GM18508 (cell line): ENCODE measurements at regions not wholly inside any gene's neighbourhood (a gene's known extent, or its start where the extent isn't known, plus 50 kb on each side); places are given as distances from the start of the nearest gene placed in this dataset.
A peak's percentile ranks its signal among the peaks of the same experiment; 100 is the strongest.

Source experiments
- ATAC-seq: cut with Tn5 transposase; IDR thresholded peaks from one replicate; pipeline ENCODE4 v1.9.1; 2021; ENCODE audit warnings: moderate number of reproducible peaks; ENCODE audit not compliant: insufficient read depth, unreplicated experiment

DNA sequence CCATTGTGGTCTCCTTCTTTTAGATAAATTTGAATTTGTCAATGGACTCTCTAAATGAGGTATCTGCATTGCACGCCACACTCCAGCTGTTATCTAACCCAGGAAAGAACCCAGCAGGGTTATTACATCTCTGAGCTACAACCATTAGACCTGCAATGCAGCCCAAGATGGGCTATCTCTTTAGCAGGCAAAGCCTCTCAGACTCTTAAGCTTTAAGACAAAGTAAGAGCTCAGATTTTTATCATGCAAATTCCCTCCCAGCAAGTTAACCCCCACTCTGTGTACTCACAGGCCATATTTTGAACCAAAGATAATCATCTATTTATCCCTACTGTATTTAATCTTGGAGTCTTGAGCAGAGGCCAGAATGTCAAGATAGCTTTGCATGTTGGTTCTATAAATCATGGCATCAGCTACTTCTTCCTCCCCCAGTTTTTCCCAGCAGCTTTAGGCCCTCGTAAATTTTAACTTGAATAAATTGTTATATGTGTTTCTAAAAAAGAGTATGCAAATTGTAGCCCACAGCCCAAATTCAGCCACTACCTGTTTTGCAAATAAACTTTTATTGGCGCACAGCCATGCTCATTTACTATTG lies 273.7 kb upstream of the PKDCC start:
- ATAC-seq: no peak

DNA sequence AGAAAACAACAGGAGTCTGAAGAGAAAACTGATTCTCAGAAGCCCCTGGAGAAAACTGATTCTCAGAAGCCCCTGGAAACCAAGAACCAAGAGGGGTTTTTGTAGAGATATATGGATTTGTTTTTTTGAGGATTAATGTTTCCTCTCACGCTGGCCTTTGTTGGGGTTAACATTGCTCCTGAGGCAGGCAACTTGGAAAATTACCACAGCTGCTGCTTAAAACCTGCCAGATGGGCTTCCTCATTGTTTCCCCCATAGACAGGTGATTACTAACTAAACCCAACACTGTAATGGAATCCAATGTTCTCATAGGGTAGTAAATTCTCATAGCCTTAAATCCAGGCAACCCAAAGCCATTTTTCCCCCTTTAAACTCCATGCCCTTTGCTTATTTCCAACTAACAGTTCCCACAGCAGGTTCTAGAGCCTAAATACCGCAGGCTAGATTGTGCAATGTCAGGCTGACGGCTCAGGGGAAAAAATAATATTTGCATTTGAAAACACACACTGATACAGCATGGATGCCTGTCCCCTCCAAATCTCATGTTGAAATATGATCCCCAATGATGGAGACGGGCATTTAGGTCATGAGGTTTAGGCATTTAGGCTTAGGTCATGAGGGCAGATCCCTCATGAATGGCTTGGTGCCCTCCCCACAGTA lies 272.3 kb upstream of the PKDCC start:
- no peak for ATAC-seq

DNA sequence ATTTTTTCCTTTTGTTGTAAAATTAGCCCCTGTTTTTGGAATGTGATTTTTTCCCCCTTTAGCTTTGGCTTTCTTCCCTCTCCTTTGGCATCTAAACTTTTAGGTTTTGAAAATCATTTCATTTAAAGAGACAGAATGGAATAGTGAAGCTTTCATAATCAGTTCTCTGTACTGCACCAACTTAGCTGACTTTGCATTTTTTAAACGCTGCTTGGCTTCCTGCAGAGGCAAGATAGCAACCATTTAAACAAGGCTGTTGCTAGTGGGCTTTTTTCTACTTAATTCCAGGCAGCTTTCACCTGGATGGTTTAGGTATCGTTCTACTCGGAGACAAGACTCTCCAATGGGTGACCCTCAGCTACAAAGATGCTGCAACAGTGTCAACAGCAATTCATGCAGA lies 267.9 kb upstream of the PKDCC start:
- no peak for ATAC-seq

DNA sequence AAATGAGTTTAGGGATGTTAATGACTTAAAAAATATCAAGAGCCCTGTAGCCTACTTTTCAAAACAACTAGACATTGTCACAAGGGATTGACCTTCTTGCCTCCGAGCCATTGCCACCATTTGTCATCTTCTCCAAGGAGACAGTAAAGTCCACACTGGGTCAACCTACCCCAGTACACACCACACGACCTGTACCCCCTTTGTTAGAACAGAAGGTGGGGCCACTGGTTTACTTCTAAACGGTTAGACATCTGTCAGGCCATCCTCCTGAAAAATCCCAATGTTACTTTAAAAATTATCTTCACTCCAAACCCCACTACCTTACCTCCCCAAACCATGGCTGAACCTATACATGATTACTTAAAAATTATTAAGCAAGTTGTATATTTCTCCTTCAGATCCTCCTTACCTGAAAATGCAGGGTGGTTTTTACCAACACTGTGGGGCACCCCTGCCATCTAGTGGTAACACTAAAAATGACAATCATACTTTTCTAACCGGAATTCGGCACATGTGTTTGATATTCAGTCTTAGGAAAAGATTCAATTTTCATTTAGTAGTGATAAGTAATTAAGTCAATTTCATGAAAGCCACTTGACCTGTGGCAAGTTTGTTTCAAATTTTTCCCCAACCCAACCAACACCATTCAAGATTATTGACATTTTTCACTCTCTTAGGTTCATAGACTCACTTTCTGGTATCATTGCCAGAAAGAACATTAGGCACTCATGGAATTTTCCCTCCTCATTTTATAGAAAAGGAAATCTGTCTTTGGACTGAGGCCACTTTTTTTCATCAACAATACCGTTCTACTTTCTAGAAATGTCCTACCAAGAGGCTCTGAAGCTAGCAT lies 265.3 kb upstream of the PKDCC start:
- ATAC-seq: no peak

DNA sequence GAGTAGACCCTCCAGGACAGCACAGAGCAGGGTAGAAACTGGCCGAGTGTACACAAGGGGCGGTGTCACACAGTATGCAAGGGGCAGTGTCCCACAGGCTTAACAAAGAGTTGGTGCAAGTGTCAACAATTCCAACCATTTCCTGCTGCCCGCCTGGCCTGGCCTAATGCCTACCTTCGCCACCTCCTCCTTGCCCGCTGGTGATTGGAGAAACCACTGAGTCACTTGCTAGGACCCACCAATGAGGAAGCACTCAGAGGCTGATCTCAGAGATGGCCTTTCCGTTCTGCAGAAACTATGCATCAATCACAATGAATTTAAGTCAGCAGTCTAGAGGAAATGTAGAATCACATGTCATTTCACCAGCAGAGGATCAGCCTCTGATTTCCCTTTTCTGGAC lies 263.3 kb upstream of the PKDCC start:
- no peak for ATAC-seq

DNA sequence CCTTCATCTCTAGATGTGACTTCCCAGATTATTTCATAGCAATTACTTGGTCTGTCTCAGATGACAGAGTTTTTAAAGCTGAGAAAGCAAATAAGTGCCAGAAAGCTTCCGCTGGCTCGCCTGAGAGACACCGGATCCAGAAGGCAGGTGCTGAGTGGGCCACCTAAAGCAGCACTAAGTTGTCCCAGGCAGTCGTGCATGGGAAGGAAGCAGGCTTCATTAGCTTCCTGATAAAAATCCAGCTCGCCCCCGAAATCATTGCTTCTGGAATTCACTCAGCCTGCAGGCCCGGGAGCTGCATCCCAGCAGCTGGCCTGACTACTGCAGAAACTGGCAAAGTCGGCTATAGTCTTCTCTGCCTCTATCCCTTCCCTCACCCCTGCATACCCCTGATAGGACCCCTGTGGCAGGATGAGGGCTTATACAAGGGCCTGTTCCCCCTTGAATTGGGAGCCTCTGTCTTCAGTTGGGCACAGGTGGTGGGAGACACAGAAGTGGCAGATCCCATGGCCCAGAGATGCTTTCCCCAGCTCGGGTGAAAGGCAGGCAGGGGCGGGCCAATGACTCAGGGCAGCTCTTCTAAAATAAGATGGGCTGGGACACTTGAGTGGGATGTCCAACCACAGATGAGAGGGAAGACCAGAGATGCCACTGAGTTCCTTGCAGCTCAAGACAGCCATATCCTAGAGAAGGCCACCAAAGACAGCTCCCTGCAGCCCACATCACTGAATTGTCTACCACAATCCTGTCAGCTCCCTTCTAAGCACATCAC lies 262.4 kb upstream of the PKDCC start:
- no peak for ATAC-seq

DNA sequence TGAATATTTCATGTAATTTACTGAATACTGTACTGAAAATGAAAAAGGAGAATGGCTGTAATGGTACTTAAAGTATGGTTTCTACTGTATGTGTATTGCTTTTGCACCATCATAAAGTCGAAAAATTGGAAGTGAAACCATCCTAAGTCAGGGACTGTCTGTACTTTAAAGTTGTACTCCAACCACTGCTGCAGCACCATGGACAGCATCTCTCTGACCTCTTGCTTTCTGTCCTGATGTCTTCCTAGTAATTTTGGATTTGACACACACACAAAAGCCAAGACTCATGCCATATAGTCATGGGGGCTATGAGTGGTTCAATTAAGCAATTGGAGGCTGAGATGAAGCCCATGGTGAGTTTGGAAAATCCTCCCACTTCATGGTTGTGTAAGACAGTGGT lies 256.3 kb upstream of the PKDCC start:
- peak; percentile 68 for ATAC-seq

DNA sequence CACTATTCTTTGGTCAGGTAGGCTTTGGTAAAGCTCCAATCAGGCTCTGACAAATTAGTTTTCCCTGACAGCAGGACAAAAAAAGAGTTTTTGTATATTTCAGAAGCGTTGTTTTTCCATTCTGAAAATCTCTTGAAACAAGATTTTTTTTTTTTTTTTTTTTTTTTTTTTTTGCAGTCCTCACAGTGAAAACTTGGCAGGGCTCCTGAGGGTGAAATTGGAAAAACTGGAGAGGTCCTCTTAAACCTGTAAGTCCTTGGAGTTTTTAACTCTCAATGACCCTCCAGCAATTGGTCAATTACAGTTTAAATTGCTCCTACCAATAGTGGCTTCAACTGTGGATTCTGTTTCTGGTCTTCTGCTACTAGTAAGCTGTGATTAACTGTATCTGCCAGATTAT lies 244.5 kb upstream of the PKDCC start:
- ATAC-seq: no peak

DNA sequence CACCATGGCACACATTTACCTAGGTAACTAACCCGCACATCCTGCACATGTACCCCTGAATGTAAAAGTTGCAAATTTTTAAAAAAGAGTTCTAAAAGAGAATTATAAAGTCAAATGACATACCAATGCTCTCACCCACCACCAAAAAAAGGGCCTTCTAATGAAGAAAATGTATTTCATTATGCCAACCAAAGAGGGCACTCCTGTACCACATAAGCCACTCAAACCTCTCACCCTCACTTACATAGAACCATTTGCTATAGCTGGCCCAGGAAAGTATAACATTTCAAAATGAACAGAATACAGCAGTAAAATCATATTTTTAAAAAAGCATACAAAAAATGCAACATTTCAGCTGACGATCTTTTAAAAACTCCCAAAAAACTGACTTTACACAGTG lies 241.5 kb upstream of the PKDCC start:
- ATAC-seq: no peak

DNA sequence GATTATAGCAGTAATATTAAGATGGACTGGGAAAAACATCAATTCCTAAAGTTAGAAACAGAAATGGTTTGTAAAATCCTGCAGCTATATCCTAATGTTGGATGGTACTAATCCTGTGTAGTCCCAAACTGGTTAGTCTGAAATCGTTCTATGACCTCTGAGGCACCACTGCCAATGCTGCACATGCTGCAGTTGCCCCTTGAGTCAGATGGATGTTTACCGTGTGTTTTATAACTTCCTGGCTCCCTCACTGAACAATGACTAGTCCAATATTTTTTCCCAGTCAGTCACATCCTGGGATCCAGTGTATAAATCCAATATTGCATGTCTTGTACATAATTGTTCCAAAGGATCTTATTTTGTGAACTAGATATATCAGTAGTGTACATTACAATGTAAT lies 226.7 kb upstream of the PKDCC start:
- ATAC-seq: no peak

DNA sequence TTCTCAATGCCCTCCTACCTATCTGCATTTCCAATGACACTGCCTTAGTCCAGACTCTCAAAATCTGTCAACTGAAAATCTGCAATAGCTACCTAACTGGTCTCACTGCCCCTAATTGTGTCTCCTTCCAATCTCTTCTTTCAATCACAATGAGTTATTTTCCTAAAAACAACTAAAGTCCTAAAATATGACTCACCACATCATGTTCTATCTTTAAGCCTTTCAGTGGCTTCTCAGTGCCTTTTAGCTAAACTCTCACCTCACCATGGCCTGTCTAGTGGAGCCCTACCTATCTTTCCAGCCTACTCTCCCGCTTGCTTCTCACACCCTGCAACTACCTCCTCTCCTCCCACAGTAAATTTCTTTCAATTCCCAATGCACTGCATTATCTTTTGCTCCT lies 220.9 kb upstream of the PKDCC start:
- no peak for ATAC-seq

DNA sequence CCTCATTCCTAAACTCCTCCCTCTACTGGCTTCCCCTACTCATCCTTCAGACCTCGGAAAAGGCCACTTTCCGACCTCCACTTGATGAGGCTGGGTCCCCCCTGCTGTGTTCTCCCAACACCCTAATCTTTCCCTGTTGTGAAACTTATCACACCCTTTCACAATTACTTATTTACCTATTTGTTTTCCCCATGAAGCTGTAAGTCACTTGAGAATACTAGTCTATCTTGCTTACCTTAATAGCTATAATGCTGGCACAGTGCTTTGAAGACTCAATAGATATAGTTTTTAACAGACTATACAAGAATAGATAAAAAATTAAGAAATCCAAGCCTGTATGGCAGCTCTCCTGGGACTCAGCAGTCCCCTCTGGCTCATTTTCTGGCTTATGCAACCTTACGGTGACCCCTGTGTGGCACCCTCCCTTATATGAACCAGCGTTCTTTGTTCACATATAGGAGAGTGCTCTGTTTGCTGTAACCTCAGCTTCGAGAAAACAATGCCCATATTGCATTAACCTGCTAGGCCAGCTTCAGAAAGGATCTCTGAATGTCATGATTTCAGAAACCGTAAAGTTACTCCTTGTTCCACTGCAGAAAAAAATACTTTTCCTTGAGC lies 220.4 kb upstream of the PKDCC start:
- ATAC-seq: no peak

DNA sequence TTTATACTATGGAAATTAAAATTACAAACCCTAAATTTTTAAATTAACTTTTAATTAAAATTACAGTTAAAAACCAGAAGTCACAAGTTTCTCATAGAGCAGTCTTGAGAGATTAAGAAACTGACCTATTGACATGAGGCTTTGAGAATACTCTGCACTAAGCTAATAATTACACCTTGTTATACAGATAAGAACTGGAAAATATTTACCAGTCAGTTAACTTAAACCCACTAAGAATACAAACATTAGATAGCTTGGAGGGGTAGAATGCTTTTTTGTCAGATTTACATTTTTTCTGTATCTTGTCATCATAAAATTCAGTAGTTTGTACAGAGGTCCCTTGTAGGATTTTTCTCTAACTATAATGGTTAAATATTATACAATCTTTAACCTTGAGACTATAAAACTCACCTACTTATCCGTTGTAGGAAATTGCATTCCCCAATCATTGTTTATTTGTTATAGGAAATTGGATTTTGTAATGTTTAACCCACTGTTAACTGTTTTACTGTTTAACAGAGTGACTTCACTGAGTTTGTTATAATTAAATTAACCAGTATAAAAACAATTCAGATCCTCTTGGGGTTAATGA lies 219.7 kb upstream of the PKDCC start:
- ATAC-seq: no peak

DNA sequence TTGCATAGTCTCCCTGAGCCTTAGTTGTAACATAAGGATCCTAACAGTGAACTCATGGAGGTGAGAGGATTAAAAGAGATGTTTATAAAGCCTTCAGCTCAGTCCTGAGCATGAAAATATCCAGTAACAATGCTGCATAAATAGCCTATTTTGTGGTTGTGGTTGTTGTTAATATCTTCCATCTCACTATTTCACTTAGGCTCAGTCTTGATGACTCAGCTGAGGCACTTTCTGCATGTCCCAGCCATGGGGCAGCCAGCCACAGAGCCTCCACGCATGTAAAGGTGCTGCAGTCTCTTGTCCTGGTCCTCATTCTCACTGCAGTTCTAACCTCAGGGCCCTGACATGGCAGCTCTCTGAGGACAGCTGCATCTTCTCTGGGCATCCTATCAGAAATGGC lies 218.8 kb upstream of the PKDCC start:
- no peak for ATAC-seq

DNA sequence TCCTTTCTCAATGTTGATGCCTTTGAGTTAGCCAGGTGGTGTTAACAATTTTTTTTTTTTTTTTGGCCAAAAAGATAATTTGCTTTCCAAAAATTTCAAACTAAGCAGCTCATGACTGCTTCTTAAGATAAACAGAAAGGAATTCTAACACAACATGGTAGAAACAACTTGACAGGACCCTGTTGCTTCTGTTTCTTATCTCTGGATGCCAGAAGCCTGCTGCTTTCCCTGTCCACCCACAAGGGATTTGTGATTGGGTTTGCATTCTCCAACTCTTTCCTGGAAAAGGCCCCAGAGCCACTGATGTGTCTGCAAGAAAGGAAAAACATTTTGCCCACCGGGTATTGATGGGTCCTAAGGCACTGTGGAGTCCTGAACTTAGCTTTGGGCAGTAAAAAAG lies 217.2 kb upstream of the PKDCC start:
- no peak for ATAC-seq

DNA sequence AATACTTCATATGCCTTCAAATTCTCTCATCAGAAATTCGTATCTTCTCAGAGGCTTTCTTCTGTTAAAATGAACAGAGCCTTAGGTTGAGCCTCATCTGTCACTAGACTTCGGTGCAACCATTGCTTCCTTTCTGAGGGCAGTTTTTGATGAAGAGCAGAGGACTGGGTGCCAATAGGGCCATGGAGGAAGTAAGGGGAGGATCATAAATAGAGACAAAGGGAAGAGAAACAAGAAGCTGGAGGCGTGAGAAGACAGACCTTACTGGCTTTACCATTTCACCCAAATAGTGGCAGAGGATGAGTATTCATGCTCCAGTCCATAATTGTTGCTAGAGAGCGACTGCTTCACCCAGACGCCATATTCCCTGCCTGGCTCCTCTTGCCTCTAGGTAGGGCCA lies 215.6 kb upstream of the PKDCC start:
- ATAC-seq: no peak

DNA sequence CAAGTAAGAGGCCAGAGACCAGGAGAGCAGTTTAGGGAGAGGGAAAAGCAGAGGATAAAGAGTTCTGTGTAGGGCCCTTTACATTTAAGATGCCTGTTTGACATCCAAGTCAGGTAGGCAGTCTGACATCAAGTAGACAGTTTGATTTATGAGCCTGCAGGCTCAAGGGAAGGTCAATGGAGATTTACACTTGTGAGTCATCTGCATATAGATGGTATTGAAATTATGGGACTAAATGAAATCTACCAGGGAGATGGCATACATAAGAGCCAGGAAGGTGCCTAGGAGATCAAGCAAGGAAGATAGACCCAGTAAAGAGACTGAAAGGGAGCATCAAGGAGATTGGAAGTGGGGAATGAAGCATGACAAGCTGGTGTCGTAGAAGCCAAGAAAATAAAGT lies 212.4 kb upstream of the PKDCC start:
- no peak for ATAC-seq

DNA sequence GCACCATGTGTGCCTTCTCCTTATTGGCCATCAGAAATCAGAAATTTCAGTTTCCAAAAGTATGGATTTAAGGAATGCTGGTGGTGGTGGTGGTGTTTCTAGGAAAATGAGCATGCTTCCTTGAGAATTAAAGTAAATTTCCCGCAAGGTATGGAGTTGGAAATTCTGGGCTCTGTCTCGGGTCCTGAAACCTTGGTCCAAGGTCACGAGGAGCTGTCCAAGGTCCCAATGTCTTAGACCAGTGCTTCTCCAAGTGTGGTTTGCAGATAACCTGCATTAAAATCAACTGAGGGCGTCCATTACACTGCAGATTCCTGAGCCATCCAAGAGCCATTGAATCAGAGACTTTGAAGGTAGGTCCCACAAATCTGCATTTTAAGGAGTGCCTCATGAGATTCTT lies 210.9 kb upstream of the PKDCC start:
- ATAC-seq: no peak

DNA sequence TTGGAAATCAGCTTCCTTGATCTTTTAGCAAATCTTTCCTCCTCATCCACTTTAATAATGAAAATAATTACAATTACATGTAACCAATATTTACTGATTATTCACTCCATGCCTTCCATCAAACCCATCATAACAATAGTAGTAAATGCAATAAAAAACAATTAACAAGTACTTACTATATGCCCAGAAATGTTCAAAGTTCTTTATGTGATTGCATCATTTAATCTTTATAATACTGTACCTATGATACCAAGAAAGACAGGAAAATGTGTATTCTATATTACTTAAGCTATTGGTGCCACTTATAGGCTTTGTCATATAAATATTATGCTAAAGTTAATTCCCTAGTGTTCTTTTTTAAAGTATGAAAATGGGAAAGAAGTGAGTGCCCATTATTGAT lies 210.2 kb upstream of the PKDCC start:
- no peak for ATAC-seq
